ENCODE measurements at regions not wholly inside any gene's neighbourhood (a gene's known extent, or its start where the extent isn't known, plus 50 kb on each side); places are given as distances from the start of the nearest gene placed in this dataset.

GRCh38 chr22:48081281-48081680 lies 1318.8 kb downstream of the TBC1D22A start:
- no peak for TF ChIP-seq CTCF (IDR thresholded peaks at IDR 0.05)
- no peak for TF ChIP-seq POLR2A (IDR thresholded peaks at IDR 0.05)

Data from heart left ventricle (tissue), 13 donors.